ENCODE measurements at regions not wholly inside any gene's neighbourhood (a gene's known extent, or its start where the extent isn't known, plus 50 kb on each side); places are given as distances from the start of the nearest gene placed in this dataset.

DNA sequence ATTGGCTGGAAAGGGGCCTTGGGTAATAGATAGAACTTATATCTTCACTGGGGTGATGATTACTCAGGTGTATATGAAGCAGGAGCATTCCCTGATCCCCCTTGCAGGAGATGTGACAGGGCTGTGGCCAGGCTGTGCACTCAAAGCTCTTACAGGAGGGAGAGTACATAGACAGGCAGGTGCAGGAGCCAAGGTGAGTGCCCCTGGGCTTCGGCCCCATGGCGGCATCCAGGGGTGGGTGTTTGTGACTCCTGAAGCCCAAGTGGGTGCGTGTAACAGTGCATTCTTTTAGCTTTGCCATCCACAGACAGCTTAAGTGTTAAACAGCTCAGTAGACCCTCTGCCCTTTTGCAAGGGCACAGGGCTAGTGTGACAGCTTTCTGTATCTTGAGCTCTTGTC is 236.6 kb upstream of the GPR149 start (continued):
- TF ChIP-seq REST (IDR thresholded peaks at IDR 0.05): no peak
- no peak for TF ChIP-seq KDM1A (IDR thresholded peaks at IDR 0.05; ENCODE audit: low read depth)
- TF ChIP-seq HEYL (CRISPR knock-in tag; IDR thresholded peaks at IDR 0.05): no peak

GRCh38 chr3:154664714-154665113 is 234.7 kb upstream of the GPR149 start:
- no peak for FAIRE-seq
- ChIA-PET CTCF (no interaction called here), POLR2A (no interaction called here)
- no peak for ATAC-seq
- TF ChIP-seq NFE2L2 (conservative IDR thresholded peaks at IDR 0.05; ENCODE audit: low read length): no peak
- TF ChIP-seq BCL3 (IDR thresholded peaks at IDR 0.05): no peak
- no peak for TF ChIP-seq USF2 (IDR thresholded peaks at IDR 0.05)
- TF ChIP-seq ZC3H11A (IDR thresholded peaks at IDR 0.05): no peak
- no peak for TF ChIP-seq SREBF2 (IDR thresholded peaks at IDR 0.05)
- TF ChIP-seq ZFP36 (IDR thresholded peaks at IDR 0.05; ENCODE audit: borderline replicate concordance, partially characterized antibody): no peak
- TF ChIP-seq BHLHE40 (IDR thresholded peaks at IDR 0.05; ENCODE audit: low read depth, low read length): no peak
- TF ChIP-seq JUN (IDR thresholded peaks at IDR 0.05): no peak
- no peak for DNase-seq (ENCODE audit: low read depth in 1 of 2, low spot score in 1 of 2)
- no peak overlapping the region for H3K27ac ChIP-seq
- H3K4me3 ChIP-seq: no peak overlapping the region
- no peaks in the 10 kb centered on the region for H3K9me3 ChIP-seq
- no peak overlapping the region for H3K4me2 ChIP-seq
- no peaks in the 10 kb centered on the region for H3K4me1 ChIP-seq

GRCh38 chr3:154662851-154663250 is 232.9 kb upstream of the GPR149 start:
- no peaks in the 10 kb centered on the region for H3K9me3 ChIP-seq
- TF ChIP-seq CBX8 (IDR thresholded peaks at IDR 0.05): no peak
- TF ChIP-seq POLR2AphosphoS2 (conservative IDR thresholded peaks at IDR 0.05; ENCODE audit: low read length): no peak
- TF ChIP-seq CHD4 (IDR thresholded peaks at IDR 0.05; ENCODE audit: borderline replicate concordance): no peak
- no peak for TF ChIP-seq HOXA7 (CRISPR knock-in tag; IDR thresholded peaks at IDR 0.05)
- TF ChIP-seq MAZ (IDR thresholded peaks at IDR 0.05; ENCODE audit: borderline replicate concordance, low read depth, low read length): no peak
- TF ChIP-seq NR3C1 (IDR thresholded peaks at IDR 0.05): no peak
- no peak for TF ChIP-seq EHF (CRISPR knock-in tag; IDR thresholded peaks at IDR 0.05)
- TF ChIP-seq CBX2 (IDR thresholded peaks at IDR 0.05; ENCODE audit: borderline replicate concordance, low read depth): no peak
- TF ChIP-seq KDM1A (IDR thresholded peaks at IDR 0.05; ENCODE audit: low read depth): no peak
- TF ChIP-seq ZC3H11A (IDR thresholded peaks at IDR 0.05): no peak
- no peak for TF ChIP-seq HDAC2 (IDR thresholded peaks at IDR 0.05)
- TF ChIP-seq HOXB13 (CRISPR knock-in tag; IDR thresholded peaks at IDR 0.05; ENCODE audit: low read depth): no peak
- no peak for TF ChIP-seq HES2 (IDR thresholded peaks at IDR 0.05)
- no peak for TF ChIP-seq TP53 (CRISPR knock-in tag; IDR thresholded peaks at IDR 0.05)
- TF ChIP-seq KDM5A (IDR thresholded peaks at IDR 0.05): no peak
- DNase-seq (ENCODE audit: low read depth in 1 of 2, low spot score in 1 of 2) (no peak), FAIRE-seq (no peak), ATAC-seq (no peak)
- 13% methylated on average over 3 of the region's 3 CpGs for WGBS (ENCODE audit: missing lambda C conversion rate)
- no peak overlapping the region for H3K4me2 ChIP-seq
- no peaks in the 10 kb centered on the region for H3K4me1 ChIP-seq
- H3K4me3 ChIP-seq: no peak overlapping the region
- ChIA-PET POLR2A (no interaction called here), CTCF (no interaction called here)
- H3K27ac ChIP-seq: no peak overlapping the region

Data from A549 (cell line).